GM19043 (cell line): ENCODE measurements at regions not wholly inside any gene's neighbourhood (a gene's known extent, or its start where the extent isn't known, plus 50 kb on each side); places are given as distances from the start of the nearest gene placed in this dataset.
"Not testable (repeated sequence)": the region's sequence is repeated elsewhere in the genome, so short reads cannot be mapped to it uniquely, and the experiment has no call there.

Source experiments
- ATAC-seq: cut with Tn5 transposase; IDR thresholded peaks from one replicate; pipeline ENCODE4 v1.9.1; 2021; ENCODE audit warnings: low read depth; ENCODE audit not compliant: unreplicated experiment

GRCh38 chr5:166117072-166118066 is 2174.1 kb upstream of the WWC1 start:
- no peak for ATAC-seq

DNA sequence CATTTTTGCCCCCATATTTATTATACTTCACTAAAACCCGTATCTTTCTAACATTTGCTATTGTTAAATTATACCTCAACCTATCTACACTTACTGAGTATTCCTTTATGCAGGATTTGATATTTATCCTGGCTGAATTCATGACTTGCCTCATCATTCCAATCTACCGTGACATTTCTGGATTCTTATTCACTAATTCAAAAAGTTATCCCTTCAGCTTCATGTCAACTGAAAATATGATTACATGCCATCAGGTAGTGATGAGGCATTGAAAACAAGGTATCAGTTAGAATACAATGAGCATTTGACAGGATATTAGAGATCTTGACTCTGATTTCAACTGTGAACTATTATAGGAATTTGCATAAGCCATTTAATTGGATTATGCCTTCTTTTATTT is 2171.9 kb upstream of the WWC1 start:
- no peak for ATAC-seq

DNA sequence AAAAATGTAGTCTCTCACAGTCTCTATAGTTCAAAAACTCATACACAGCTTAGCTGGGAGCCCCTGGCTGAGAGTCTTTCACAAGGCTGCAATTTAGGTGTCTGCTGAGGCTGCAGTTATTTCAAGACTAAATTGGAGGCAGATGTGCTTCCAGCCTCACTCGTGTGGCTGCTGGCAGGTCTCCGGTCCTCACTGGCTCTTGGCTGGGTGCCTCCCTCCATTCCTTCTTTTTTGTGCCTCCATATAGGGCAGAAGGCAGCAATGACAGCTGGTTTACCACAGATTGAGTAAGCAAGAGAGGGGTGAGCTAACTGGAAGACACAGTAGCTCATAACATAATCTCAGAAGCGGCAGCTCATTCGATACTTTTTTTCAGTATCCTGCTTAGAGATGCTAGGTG is 2167.7 kb upstream of the WWC1 start:
- ATAC-seq = no peak

GRCh38 chr5:166127766-166128570 is 2163.5 kb upstream of the WWC1 start:
- no peak for ATAC-seq

- ATAC-seq = not testable (repeated sequence)
Observed at GRCh38 chr5:166145107-166145506, 2146.3 kb upstream of the WWC1 start.

- ATAC-seq = no peak
Observed at GRCh38 chr5:166163996-166164610, 2127.3 kb upstream of the WWC1 start.

DNA sequence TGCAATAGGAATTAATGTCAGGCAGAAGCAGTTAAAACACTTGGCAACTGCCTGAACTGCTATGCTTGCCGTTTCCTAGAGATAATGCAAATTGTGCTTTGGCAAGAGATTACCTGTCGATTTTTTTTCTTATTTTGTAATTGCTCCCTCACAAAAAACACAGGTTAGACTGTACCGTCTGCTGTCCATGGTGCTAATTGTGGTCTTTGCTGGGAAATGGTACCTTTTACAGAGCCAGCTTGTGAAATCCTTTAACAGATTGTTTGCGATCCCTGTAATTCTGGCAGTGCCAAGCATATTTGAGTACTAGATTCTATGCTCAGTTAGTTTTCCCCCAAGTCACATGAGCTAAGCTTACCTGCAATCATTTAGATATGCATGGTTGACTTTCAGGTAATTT is 2125.8 kb upstream of the WWC1 start:
- no peak for ATAC-seq

- no peak for ATAC-seq
Observed at GRCh38 chr5:166166071-166166470, 2125.4 kb upstream of the WWC1 start.

DNA sequence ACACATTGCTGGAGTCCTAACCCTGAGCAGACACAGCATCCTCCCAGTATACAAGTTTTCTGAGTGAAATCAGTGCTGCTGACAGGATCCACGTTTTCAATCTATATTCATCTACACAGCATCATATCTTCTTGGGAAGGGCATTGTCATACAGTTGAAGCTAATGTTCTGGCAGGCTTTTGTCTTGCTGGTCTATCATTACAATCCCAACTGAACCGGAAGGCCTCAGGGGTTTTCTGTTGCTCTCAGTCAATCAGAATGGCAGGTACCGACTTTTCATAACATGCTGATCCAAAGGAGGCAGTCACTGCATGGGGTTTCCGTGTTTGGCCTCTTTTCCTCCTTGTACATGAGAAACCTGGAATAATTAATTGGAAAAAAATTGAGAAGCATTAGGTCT is 2118.8 kb upstream of the WWC1 start:
- no peak for ATAC-seq

DNA sequence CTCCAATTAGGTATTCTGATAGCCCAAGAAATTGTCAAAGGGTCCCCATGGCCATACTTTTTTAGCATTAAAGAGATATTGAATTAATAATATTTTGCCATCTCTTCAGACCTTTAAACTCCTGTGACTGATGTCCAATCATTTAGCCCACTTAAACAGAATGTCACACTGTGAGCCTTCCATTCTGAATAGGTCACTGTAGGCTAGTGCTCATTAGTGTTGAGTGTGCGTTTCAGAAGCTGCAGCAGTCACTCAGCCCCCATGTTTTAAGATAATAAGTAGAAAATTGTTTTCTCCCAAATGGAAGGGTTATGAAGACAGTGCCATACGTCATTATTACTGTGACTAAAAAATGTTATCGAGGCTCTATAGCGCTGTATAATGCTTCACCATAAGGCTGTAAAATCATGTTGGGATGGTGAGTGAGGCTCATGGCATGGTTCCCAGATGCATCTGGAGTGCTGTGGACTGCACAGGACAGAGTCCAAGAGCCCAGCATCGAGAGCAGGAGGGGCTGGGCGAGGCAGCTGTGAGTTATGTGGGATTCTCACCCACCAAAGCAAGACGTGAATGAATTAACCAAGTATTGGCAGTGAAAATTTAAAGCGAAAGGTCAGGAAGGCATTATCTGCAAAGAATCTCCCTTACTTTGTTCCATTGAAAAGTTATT is 2112.9 kb upstream of the WWC1 start:
- ATAC-seq = no peak

GRCh38 chr5:166185185-166185584 is 2106.3 kb upstream of the WWC1 start:
- no peak for ATAC-seq

DNA sequence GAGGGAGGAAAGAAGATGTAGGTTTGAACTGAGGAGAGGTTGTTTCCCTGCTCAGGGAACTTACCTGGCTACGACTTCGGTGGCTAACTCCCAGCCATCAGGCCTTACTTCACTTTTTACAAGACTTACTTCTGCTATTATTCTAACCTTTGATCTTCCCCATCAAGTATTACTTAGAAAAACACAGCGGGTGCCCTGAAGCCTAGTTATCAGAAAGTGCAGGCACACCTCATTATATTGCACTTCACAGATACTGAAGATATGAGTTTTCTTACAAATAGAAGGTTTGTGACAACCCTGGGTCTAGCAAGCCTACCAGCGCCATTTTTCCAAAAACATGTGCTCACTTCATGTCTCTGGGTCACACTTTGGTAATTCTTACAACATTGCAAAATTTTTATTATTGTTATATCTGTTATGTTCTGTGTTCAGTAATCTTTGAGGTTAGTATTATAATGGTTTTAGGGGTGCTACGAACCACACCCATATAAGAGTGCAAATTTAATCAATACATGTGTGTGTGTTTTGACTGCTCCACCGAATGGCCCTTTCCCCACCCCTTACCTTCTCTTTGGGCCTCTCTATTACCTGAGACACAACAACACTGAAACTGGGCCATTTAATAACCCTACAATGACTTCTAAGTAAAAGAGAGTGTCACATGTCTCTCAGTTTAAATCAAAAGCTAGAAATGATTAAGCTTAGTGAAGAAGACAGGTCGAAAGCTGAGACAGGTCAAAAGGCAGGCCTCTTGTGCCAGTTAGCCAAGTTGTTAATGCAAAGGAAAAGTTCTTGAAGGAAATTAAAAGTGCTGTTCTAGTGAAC is 2102.7 kb upstream of the WWC1 start:
- ATAC-seq = no peak

DNA sequence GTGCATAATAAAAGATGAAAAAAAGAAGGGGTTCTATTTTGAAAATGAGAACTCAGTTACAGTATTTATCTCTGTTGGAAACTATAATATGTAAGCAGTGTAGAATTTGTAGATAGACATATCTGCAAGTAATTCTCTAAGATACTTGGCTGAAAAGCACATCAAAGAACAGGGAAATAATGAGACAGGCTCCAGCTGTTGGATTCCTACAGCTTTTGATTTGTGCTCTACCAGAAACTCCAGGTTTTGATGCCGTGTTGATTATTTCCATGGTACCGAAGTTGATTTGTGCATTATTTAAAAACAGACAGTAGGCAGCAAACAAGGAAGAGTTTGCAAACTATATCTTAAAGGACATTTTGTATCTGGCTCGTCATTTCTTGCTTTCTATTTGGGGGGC is 2098.7 kb upstream of the WWC1 start:
- ATAC-seq = no peak

DNA sequence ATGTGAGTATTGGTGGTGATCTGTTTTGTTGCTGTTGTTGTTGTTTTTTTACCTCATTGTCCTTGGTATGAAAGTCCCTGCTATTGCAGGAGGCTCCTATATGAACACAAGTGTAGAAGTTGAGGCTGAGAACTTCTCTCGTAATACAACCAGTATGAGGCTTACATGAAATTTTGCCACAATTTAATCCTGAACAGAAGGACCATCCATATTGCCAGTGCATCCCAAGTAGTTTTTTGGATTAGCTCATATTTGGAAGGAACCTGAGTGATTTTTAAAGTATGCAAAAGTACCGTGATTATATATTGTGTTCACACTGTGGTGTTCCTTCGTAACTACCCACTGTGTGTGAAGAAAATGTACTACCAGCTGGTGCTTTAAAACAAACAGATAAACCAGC is 2095.5 kb upstream of the WWC1 start:
- no peak for ATAC-seq

DNA sequence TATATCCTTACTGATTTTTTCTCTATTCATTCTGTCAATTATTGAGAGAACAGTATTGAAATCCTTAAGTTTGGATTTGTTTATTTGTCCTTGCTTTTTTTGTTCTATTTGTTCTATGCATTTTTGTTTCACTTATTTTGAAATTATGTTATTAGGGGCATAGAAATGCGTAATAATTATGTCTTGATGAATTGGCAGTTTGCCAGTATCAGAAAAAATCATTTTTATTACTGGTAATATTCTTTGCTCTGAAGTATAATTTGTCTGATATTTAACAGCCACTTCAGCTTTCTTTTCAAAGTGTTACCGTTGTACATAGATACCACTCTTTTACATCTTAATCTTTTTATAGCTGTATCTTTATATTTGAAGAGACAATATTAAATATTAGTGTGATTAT is 2090.9 kb upstream of the WWC1 start:
- no peak for ATAC-seq

- ATAC-seq = no peak
Observed at GRCh38 chr5:166211640-166212039, 2079.8 kb upstream of the WWC1 start.

GRCh38 chr5:166236327-166236726 is 2055.1 kb upstream of the WWC1 start:
- ATAC-seq = no peak

DNA sequence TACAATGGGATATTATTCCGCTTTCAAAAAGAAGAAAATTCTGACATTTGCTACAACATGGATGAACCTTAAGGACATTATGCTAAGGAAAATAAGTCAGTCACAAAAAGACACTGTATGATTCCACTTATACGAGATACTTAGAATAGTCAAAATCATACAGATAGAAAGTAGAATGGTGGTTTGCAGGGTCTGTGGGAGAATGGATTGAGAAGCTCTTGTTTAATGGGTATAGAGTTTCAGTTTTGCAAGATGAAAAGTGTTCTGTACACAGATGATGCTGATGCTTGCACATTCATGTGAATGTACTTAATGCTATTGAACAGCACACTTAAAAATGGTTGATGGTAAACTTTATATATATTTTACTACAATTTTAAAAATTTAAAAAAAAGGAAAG is 2050.7 kb upstream of the WWC1 start:
- ATAC-seq = no peak

GRCh38 chr5:166245556-166245955 is 2045.9 kb upstream of the WWC1 start:
- no peak for ATAC-seq

DNA sequence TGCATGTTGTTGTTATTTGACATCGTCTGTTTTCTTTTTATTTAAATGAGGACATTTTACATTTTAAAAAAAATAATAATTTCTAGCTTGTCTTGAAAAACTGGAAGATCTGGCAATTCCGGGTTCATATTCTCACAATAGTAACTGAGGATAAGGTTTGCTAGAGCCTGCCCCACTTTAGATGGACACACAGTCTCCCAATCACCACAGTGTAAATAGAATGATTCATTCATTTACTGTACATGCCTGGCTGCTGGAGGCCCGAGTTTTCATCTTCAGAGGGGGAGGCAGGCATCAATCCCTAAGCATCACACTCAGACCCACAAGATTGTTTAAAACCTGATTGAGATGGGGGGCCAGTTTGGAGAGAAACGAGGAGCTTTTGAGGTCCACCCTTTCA is 2039.7 kb upstream of the WWC1 start:
- ATAC-seq = no peak
